ENCODE measurements at regions not wholly inside any gene's neighbourhood (a gene's known extent, or its start where the extent isn't known, plus 50 kb on each side); places are given as distances from the start of the nearest gene placed in this dataset.

- TF ChIP-seq CTCF (IDR thresholded peaks at IDR 0.05; ENCODE audit: insufficient read depth, low read depth, low read length) (no peak), EZH2 (IDR thresholded peaks at IDR 0.05; ENCODE audit: insufficient read depth, low read length) (no peak)
Observed at GRCh38 chr6:79787626-79788025, 156.5 kb downstream of the SH3BGRL2 start.

Measured in astrocyte (in vitro differentiated cells and primary cell).